Endodermal cell (in vitro differentiated cells): ENCODE measurements at regions not wholly inside any gene's neighbourhood (a gene's known extent, or its start where the extent isn't known, plus 50 kb on each side); places are given as distances from the start of the nearest gene placed in this dataset.
"Not testable (repeated sequence)": the region's sequence is repeated elsewhere in the genome, so short reads cannot be mapped to it uniquely, and the experiment has no call there.

Experiments
- DNase-seq: peaks from one replicate; pipeline ENCODE4 v3.0.0-alpha.2; 2017
- H3K27ac ChIP-seq: 2 replicates; pipeline ENCODE4 v1.5.1; 2013; ENCODE audit warnings: mild to moderate bottlenecking, low read depth, low read length, moderate library complexity
- H3K27me3 ChIP-seq: 2 replicates; pipeline ENCODE4 v1.6.1; 2013; ENCODE audit warnings: mild to moderate bottlenecking, low read length, moderate library complexity; ENCODE audit not compliant: insufficient read depth, control insufficient read depth, poor library complexity, severe bottlenecking
- H3K36me3 ChIP-seq: 2 replicates; pipeline ENCODE4 v1.7.0; 2013; ENCODE audit warnings: mild to moderate bottlenecking, low read length, moderate library complexity; ENCODE audit not compliant: control insufficient read depth, insufficient read depth
- H3K4me1 ChIP-seq: one replicate; pipeline ENCODE4 v1.7.0; 2013; ENCODE audit warnings: low read length; ENCODE audit not compliant: control insufficient read depth, insufficient read depth
- H3K4me3 ChIP-seq: 2 replicates; pipeline ENCODE4 v1.5.1; 2013; ENCODE audit warnings: mild to moderate bottlenecking, low read length, moderate library complexity
- H3K9ac ChIP-seq: 2 replicates; pipeline ENCODE4 v1.6.1; 2013; ENCODE audit warnings: mild to moderate bottlenecking, low read length, moderate library complexity; ENCODE audit not compliant: poor library complexity, severe bottlenecking; ENCODE audit errors: extremely low read depth
- H3K9me3 ChIP-seq: 2 replicates; pipeline ENCODE4 v1.6.1; 2013; ENCODE audit warnings: mild to moderate bottlenecking, low read length, moderate library complexity; ENCODE audit not compliant: control insufficient read depth
- H3K27ac Mint-ChIP-seq: 2 replicates; pipeline ENCODE4 v1.8.0; 2020; ENCODE audit warnings: mixed read lengths
- H3K27me3 Mint-ChIP-seq: 2 replicates; pipeline ENCODE4 v1.8.0; 2021; ENCODE audit warnings: mild to moderate bottlenecking, mixed read lengths; ENCODE audit not compliant: insufficient read depth
- H3K36me3 Mint-ChIP-seq: 2 replicates; pipeline ENCODE4 v1.8.0; 2020; ENCODE audit warnings: low read depth, mixed read lengths
- H3K4me1 Mint-ChIP-seq: 2 replicates; pipeline ENCODE4 v1.8.0; 2020; ENCODE audit warnings: mixed read lengths
- H3K4me3 Mint-ChIP-seq: 2 replicates; pipeline ENCODE4 v1.8.0; 2020; ENCODE audit warnings: mild to moderate bottlenecking, moderate library complexity, mixed read lengths
- H3K9me3 Mint-ChIP-seq: 2 replicates; pipeline ENCODE4 v1.8.0; 2020; ENCODE audit warnings: mild to moderate bottlenecking, mixed read lengths
- CTCF ChIP-seq: fragments of 200-600 bp; sonication (generic); conservative IDR thresholded peaks from 2 replicates; pipeline ENCODE4 v1.5.0; 2021; ENCODE audit warnings: antibody characterized with exemption, mild to moderate bottlenecking
- WGBS, 2 experiments: methylation state at CpG; one replicate each; pipeline versions ENCODE4 v1.1.5 to v1.1.7; 2013; ENCODE audit warnings: missing lambda C conversion rate in 2 of 2, mixed read lengths in 1 of 2; ENCODE audit not compliant: insufficient coverage in 1 of 2, insufficient read length in 1 of 2; 5-methylcytosine and 5-hydroxymethylcytosine counted together

- no peaks in the 10 kb centered on the region for H3K36me3 Mint-ChIP-seq
- TF ChIP-seq CTCF = no peak
Observed at GRCh38 chrX:146658379-146658778, 151.2 kb upstream of the CXorf51B start.

DNA sequence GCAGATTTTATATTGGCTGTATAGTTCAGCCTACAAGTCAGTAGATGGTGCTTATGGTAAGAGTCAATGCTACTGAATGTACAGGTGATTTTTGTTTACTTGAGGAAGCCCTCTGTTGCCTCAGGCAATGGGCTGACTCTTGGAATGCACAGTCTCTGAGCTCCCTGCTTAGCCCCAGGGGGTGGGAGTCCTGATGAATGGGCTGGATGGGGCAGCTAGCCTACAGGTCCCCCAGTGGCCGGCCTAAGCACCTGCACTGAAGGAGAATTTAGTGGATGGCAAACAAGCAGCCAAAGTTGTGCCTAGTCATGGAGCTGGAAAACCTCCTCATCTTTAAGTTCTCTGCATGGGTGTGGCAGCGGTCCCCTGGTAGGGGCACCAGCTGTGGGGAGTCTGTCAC lies 101.8 kb upstream of the CXorf51B start:
- peaks cover 64% of the 10 kb centered on the region for H3K9me3 Mint-ChIP-seq
- peaks cover 4% of the 10 kb centered on the region for H3K27me3 Mint-ChIP-seq
- WGBS, 2 experiments = 65% methylated on average over 2 of the region's 2 CpGs; no CpG with 5 or more reads in 1 of the 2 experiments

More at GRCh38 chrX:146658379-146658778, 151.2 kb upstream of the CXorf51B start:
- no peaks in the 10 kb centered on the region for H3K36me3 ChIP-seq
- Mint-ChIP-seq H3K4me1 (no peaks in the 10 kb centered on the region), H3K27ac (no peak overlapping the region), H3K9me3 (peaks cover 62% of the 10 kb centered on the region), H3K27me3 (no peaks in the 10 kb centered on the region), H3K4me3 (no peak overlapping the region)
- no peak overlapping the region for H3K9ac ChIP-seq
- DNase-seq = no peak
- 22% methylated on average over 1 of the region's 1 CpG; no CpG with 5 or more reads in 1 of the 2 experiments for WGBS, 2 experiments
- no peaks in the 10 kb centered on the region for H3K27me3 ChIP-seq
- no peak overlapping the region for H3K27ac ChIP-seq
- H3K4me1 ChIP-seq = no peaks in the 10 kb centered on the region
- peaks cover 21% of the 10 kb centered on the region for H3K9me3 ChIP-seq
- H3K4me3 ChIP-seq = no peak overlapping the region

GRCh38 chrX:146708866-146709265 lies 100.7 kb upstream of the CXorf51B start:
- H3K4me1 Mint-ChIP-seq, H3K36me3 ChIP-seq, H3K36me3 Mint-ChIP-seq, H3K27ac Mint-ChIP-seq, DNase-seq, H3K27me3 Mint-ChIP-seq, H3K4me3 ChIP-seq, H3K27me3 ChIP-seq, H3K4me3 Mint-ChIP-seq, H3K9ac ChIP-seq, H3K27ac ChIP-seq, H3K4me1 ChIP-seq: not testable (repeated sequence)
- H3K9me3 ChIP-seq = peaks cover 37% of the 10 kb centered on the region
- peaks cover 56% of the 10 kb centered on the region for H3K9me3 Mint-ChIP-seq
- 75% methylated on average over 5 of the region's 5 CpGs; no CpG with 5 or more reads in 1 of the 2 experiments for WGBS, 2 experiments

More for the DNA sequence above, 101.8 kb upstream of the CXorf51B start:
- Mint-ChIP-seq H3K36me3 (no peaks in the 10 kb centered on the region), H3K4me1 (no peaks in the 10 kb centered on the region), H3K4me3 (no peak overlapping the region), H3K27ac (no peak overlapping the region)
- no peak overlapping the region for H3K4me3 ChIP-seq
- no peaks in the 10 kb centered on the region for H3K4me1 ChIP-seq
- H3K9me3 ChIP-seq = peaks cover 37% of the 10 kb centered on the region
- no peaks in the 10 kb centered on the region for H3K27me3 ChIP-seq
- no peak overlapping the region for H3K9ac ChIP-seq
- DNase-seq = peak; percentile 62
- H3K36me3 ChIP-seq = no peaks in the 10 kb centered on the region
- H3K27ac ChIP-seq = no peak overlapping the region
- peak; percentile 53 for TF ChIP-seq CTCF

DNA sequence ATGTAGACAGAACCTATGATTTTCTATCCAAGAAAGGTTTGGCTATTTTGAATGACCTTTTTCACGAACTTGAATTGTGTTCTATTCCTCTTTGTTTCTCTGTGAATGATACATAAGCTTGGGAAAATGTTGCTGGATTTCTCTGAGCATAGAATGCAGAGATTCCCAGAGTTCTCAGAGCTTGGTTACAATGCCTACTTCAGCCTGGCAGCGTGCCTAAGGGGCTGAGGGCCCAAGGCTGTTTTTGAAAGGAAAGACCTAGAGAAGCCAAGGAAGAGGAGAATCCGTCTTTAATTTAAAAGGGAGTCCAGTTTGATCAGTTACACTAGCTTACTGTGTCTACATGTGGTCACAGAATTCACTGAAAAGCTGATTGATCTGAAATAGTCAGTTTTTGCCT lies 55.3 kb upstream of the CXorf51B start:
- WGBS, 2 experiments = 20 to 50% methylated on average over 1 to 3 of the region's 3 CpGs
- no peaks in the 10 kb centered on the region for H3K27me3 ChIP-seq
- H3K36me3 Mint-ChIP-seq = no peaks in the 10 kb centered on the region

More for the DNA sequence above, 55.3 kb upstream of the CXorf51B start:
- Mint-ChIP-seq H3K27ac (no peak overlapping the region), H3K9me3 (peaks cover 51% of the 10 kb centered on the region), H3K4me1 (peaks cover 8% of the 10 kb centered on the region), H3K4me3 (no peak overlapping the region), H3K27me3 (no peaks in the 10 kb centered on the region)
- Histone ChIP-seq H3K9me3 (peaks cover 29% of the 10 kb centered on the region), H3K4me3 (no peak overlapping the region), H3K27ac (no peak overlapping the region), H3K36me3 (no peaks in the 10 kb centered on the region), H3K4me1 (no peaks in the 10 kb centered on the region), H3K9ac (no peak overlapping the region)
- no peak for DNase-seq
- TF ChIP-seq CTCF = no peak
